H1 (cell line): ENCODE measurements at regions not wholly inside any gene's neighbourhood (a gene's known extent, or its start where the extent isn't known, plus 50 kb on each side); places are given as distances from the start of the nearest gene placed in this dataset.

Experiments
- CTCF ChIA-PET: fragments of 300-600 bp; sonication (Branson Sonifier 250); formaldehyde crosslinking; loops from one replicate; lab custom pipeline; 2021; ENCODE audit not compliant: partially characterized antibody; lab: Charles Lee
- POLR2A ChIA-PET: fragments of 300-600 bp; sonication (Branson Sonifier 250); formaldehyde crosslinking; loops from one replicate; lab custom pipeline; 2021; ENCODE audit warnings: inconsistent platforms; ENCODE audit not compliant: partially characterized antibody; lab: Charles Lee
- DNase-seq, 2 experiments: peaks; one replicate each; pipeline versions ENCODE4 v3.0.0 to v3.0.0-alpha.2; 2010 to 2022; ENCODE audit warnings: low spot score in 2 of 2, low read depth in 1 of 2, mixed read lengths in 1 of 2
- FAIRE-seq: peaks from 2 replicates; lab custom pipeline; 2011; peaks lifted over from hg19 to GRCh38; lab: Jason Lieb, UNC
- H2AFZ ChIP-seq: 2 replicates; pipeline ENCODE4 v1.8.1; 2012; ENCODE audit warnings: low read length, inconsistent platforms
- H2AK5ac ChIP-seq: 2 replicates; pipeline ENCODE4 v1.6.1; 2013; ENCODE audit warnings: low read depth, low read length
- H2BK120ac ChIP-seq: replicated peaks from 2 replicates; pipeline ENCODE3; 2013; ENCODE audit warnings: low read depth, low read length, inconsistent platforms
- H2BK12ac ChIP-seq: 2 replicates; pipeline ENCODE4 v1.6.1; 2013; ENCODE audit warnings: low read depth, low read length
- H2BK15ac ChIP-seq: 2 replicates; pipeline ENCODE4 v1.6.1; 2013; ENCODE audit warnings: low read length
- H2BK20ac ChIP-seq: 2 replicates; pipeline ENCODE4 v1.6.1; 2013; ENCODE audit warnings: low read length
- H2BK5ac ChIP-seq: 2 replicates; pipeline ENCODE4 v1.6.1; 2013; ENCODE audit warnings: low read depth, low read length
- H3K14ac ChIP-seq: 2 replicates; pipeline ENCODE4 v1.6.1; 2013; ENCODE audit warnings: inconsistent platforms; ENCODE audit not compliant: insufficient read length
- H3K18ac ChIP-seq: 2 replicates; pipeline ENCODE4 v1.6.1; 2013; ENCODE audit warnings: low read length; ENCODE audit errors: extremely low read depth
- H3K23ac ChIP-seq: 2 replicates; pipeline ENCODE4 v1.6.1; 2013; ENCODE audit warnings: inconsistent platforms; ENCODE audit not compliant: insufficient read length
- H3K23me2 ChIP-seq: 2 replicates; pipeline ENCODE4 v1.6.1; 2013; ENCODE audit warnings: low read depth, low read length
- H3K27ac ChIP-seq: 2 replicates; pipeline ENCODE4 v1.6.1; 2011; ENCODE audit warnings: low read depth, low read length, inconsistent platforms
- H3K27me3 ChIP-seq, 4 experiments: replicated peaks in 1 of 4; 1 replicate in 1 of 4; 2 replicates in 3 of 4; pipeline versions ENCODE4 v1.6.1 to v1.8.1; 2011 to 2013; ENCODE audit warnings: low read length in 3 of 4, mild to moderate bottlenecking in 3 of 4, inconsistent platforms in 2 of 4, mixed read lengths in 2 of 4, moderate library complexity in 1 of 4; ENCODE audit not compliant: control insufficient read depth in 3 of 4, insufficient read depth in 3 of 4; ENCODE audit errors: extremely low read depth in 1 of 4
- H3K36me3 ChIP-seq, 4 experiments: 2 replicates each; pipeline versions ENCODE4 v1.6.1 to v1.8.1; 2011 to 2013; ENCODE audit warnings: mild to moderate bottlenecking in 4 of 4, low read length in 3 of 4, moderate library complexity in 2 of 4, control low read depth in 1 of 4, inconsistent platforms in 1 of 4; ENCODE audit not compliant: insufficient read depth in 4 of 4, control insufficient read depth in 2 of 4
- H3K4ac ChIP-seq: replicated peaks from 2 replicates; pipeline ENCODE3; 2013; ENCODE audit warnings: low read length, low read depth, mixed read lengths, inconsistent platforms; ENCODE audit not compliant: insufficient read length
- H3K4me1 ChIP-seq, 4 experiments: replicated peaks in 1 of 4; 1 replicate in 1 of 4; 2 replicates in 3 of 4; pipeline versions ENCODE4 v1.6.1 to v1.8.1; 2011 to 2013; ENCODE audit warnings: low read length in 3 of 4, inconsistent platforms in 2 of 4, mixed read lengths in 1 of 4; ENCODE audit not compliant: insufficient read depth in 4 of 4, control insufficient read depth in 3 of 4
- H3K4me2 ChIP-seq, 2 experiments: 2 replicates each; pipeline versions ENCODE4 v1.6.1 to v1.8.1; 2011 to 2013; ENCODE audit warnings: low read depth in 2 of 2, low read length in 2 of 2, control low read depth in 1 of 2, inconsistent platforms in 1 of 2, mild to moderate bottlenecking in 1 of 2; ENCODE audit not compliant: insufficient read depth in 1 of 2
- H3K4me3 ChIP-seq, 4 experiments: fragments of 200-600, 300-600 bp in 1 of 4; sonication (generic), shearing (Covaris generic), sonication (Bioruptor Twin) in 1 of 4; 2 replicates each; pipeline versions ENCODE4 v1.5.1 to v1.8.1; 2011 to 2016; ENCODE audit warnings: low read length in 4 of 4, low read depth in 3 of 4, control low read depth in 2 of 4, inconsistent platforms in 2 of 4, mild to moderate bottlenecking in 2 of 4, mixed read lengths in 1 of 4, moderate library complexity in 1 of 4; ENCODE audit not compliant: insufficient read depth in 2 of 4; ENCODE audit errors: extremely low read depth in 1 of 4
- H3K56ac ChIP-seq: replicated peaks from 2 replicates; pipeline ENCODE3; 2013; ENCODE audit warnings: low read depth, mild to moderate bottlenecking, mixed read lengths, low read length, inconsistent platforms; ENCODE audit not compliant: insufficient read length
- H3K79me1 ChIP-seq: 2 replicates; pipeline ENCODE4 v1.6.1; 2013; ENCODE audit warnings: low read depth, low read length, control low read depth
- H3K79me2 ChIP-seq, 2 experiments: 2 replicates each; pipeline versions ENCODE4 v1.6.1 to v1.8.1; 2012 to 2013; ENCODE audit warnings: low read length in 2 of 2, mild to moderate bottlenecking in 2 of 2, inconsistent platforms in 1 of 2; ENCODE audit not compliant: insufficient read depth in 2 of 2, control insufficient read depth in 1 of 2
- H3K9ac ChIP-seq, 4 experiments: replicated peaks in 1 of 4; 1 replicate in 1 of 4; 2 replicates in 3 of 4; pipeline versions ENCODE4 v1.6.1 to v1.8.1; 2011 to 2013; ENCODE audit warnings: low read depth in 3 of 4, low read length in 3 of 4, control low read depth in 2 of 4, mild to moderate bottlenecking in 2 of 4, moderate library complexity in 2 of 4, inconsistent platforms in 1 of 4; ENCODE audit errors: extremely low read depth in 1 of 4
- H3K9me3 ChIP-seq, 2 experiments: 2 replicates each; pipeline versions ENCODE4 v1.6.1 to v1.8.1; 2012 to 2013; ENCODE audit warnings: mild to moderate bottlenecking in 2 of 2, moderate library complexity in 2 of 2, control low read depth in 1 of 2, inconsistent platforms in 1 of 2, low read depth in 1 of 2, low read length in 1 of 2, mixed read lengths in 1 of 2; ENCODE audit not compliant: insufficient read depth in 2 of 2
- H4K20me1 ChIP-seq, 2 experiments: replicated peaks in 1 of 2; 2 replicates each; pipeline versions ENCODE3 to v1.8.1; 2011 to 2013; ENCODE audit warnings: inconsistent platforms in 2 of 2, low read length in 2 of 2, mild to moderate bottlenecking in 1 of 2; ENCODE audit not compliant: insufficient read depth in 2 of 2, control insufficient read depth in 1 of 2
- H4K5ac ChIP-seq: 2 replicates; pipeline ENCODE4 v1.6.1; 2013; ENCODE audit warnings: low read length, low read depth, mixed read lengths, inconsistent platforms; ENCODE audit not compliant: insufficient read length
- H4K8ac ChIP-seq: 2 replicates; pipeline ENCODE4 v1.8.0; 2013; ENCODE audit warnings: mild to moderate bottlenecking, moderate library complexity, low read length, inconsistent platforms; ENCODE audit not compliant: insufficient read depth; ENCODE audit errors: extremely low read depth
- H4K91ac ChIP-seq: replicated peaks from 2 replicates; pipeline ENCODE3; 2013; ENCODE audit warnings: low read length, mixed read lengths, inconsistent platforms; ENCODE audit not compliant: insufficient read length
- CHD1 ChIP-seq: IDR thresholded peaks from 2 replicates; pipeline ENCODE4 v1.6.1; 2012; ENCODE audit warnings: low read depth, low read length, improper control_type of control experiment
- CREB1 ChIP-seq: IDR thresholded peaks from 2 replicates; pipeline ENCODE4 v1.6.1; 2012; ENCODE audit warnings: inconsistent platforms
- CTCF ChIP-seq, 3 experiments: IDR thresholded peaks; 1 replicate in 2 of 3; 2 replicates in 1 of 3; pipeline versions ENCODE4 v1.5.1 to v1.6.1; 2011; ENCODE audit warnings: low read length in 3 of 3, mild to moderate bottlenecking in 3 of 3, inconsistent platforms in 2 of 3, low read depth in 1 of 3, moderate library complexity in 1 of 3; ENCODE audit not compliant: insufficient read depth in 1 of 3; ENCODE audit errors: control extremely low read depth in 1 of 3
- EP300 ChIP-seq, 2 experiments: IDR thresholded peaks; 1 replicate in 1 of 2; 2 replicates in 1 of 2; pipeline ENCODE4 v1.6.1; 2011 to 2012; ENCODE audit warnings: low read depth in 2 of 2, low read length in 2 of 2, mild to moderate bottlenecking in 2 of 2, borderline replicate concordance in 1 of 2, inconsistent platforms in 1 of 2, moderate library complexity in 1 of 2
- KDM1A ChIP-seq: fragments of 200-600, 300-600 bp; sonication (generic); IDR thresholded peaks from 2 replicates; pipeline ENCODE4 v1.7.1; 2016; ENCODE audit warnings: mild to moderate bottlenecking, low read length, borderline replicate concordance
- POLR2A ChIP-seq, 2 experiments: IDR thresholded peaks; 1 replicate in 1 of 2; 2 replicates in 1 of 2; pipeline ENCODE4 v1.6.1; 2011; ENCODE audit warnings: low read depth in 2 of 2, low read length in 2 of 2, mild to moderate bottlenecking in 2 of 2; ENCODE audit errors: control extremely low read depth in 1 of 2
- RAD21 ChIP-seq, 2 experiments: IDR thresholded peaks in 1 of 2; conservative IDR thresholded peaks in 1 of 2; 2 replicates each; pipeline ENCODE4 v1.6.1; 2011; ENCODE audit warnings: low read depth in 2 of 2, low read length in 2 of 2, improper control_type of control experiment in 1 of 2, inconsistent platforms in 1 of 2, mild to moderate bottlenecking in 1 of 2, moderate library complexity in 1 of 2
- RBBP5 ChIP-seq: IDR thresholded peaks from 2 replicates; pipeline ENCODE4 v1.7.1; 2012; ENCODE audit warnings: low read depth, mild to moderate bottlenecking, inconsistent platforms, low read length, moderate library complexity, borderline replicate concordance
- ZNF274 ChIP-seq: IDR thresholded peaks from 2 replicates; pipeline ENCODE4 v1.7.0; 2012; ENCODE audit warnings: low read length, borderline replicate concordance; ENCODE audit errors: extremely low read depth
- WGBS, 2 experiments: shearing (Covaris generic) in 1 of 2; methylation state at CpG; one replicate each; pipeline versions ENCODE4 v1.1.6 to v1.1.7; 2013 to 2015; ENCODE audit warnings: low lambda C conversion rate in 2 of 2, mixed read lengths in 2 of 2, inconsistent platforms in 1 of 2, low coverage in 1 of 2, missing lambda C conversion rate in 1 of 2; ENCODE audit not compliant: insufficient replicate concordance in 2 of 2, insufficient coverage in 1 of 2, insufficient read length in 1 of 2; ENCODE audit errors: extremely low coverage in 1 of 2, missing lambda C conversion rate in 1 of 2; 5-methylcytosine and 5-hydroxymethylcytosine counted together
- TF ChIP-seq, protein P1 (sequence below): IDR thresholded peaks from 2 replicates; pipeline ENCODE4 v1.6.1; 2012; ENCODE audit warnings: low read length, inconsistent platforms

- Histone ChIP-seq H3K36me3 (no peaks in the 10 kb centered on the region), H3K27ac (no peak overlapping the region), H3K27me3 (no peaks in the 10 kb centered on the region), H3K23ac (no peak overlapping the region), H3K56ac (no peak overlapping the region), H2BK5ac (no peak overlapping the region), H3K18ac (no peak overlapping the region), H4K20me1 (no peaks in the 10 kb centered on the region), H3K4me2 (no peak overlapping the region), H3K4ac (no peak overlapping the region), H3K23me2 (no peaks in the 10 kb centered on the region), H2BK12ac (no peak overlapping the region), H3K9me3 (peaks cover 5 to 7% of the 10 kb centered on the region in 2 experiments; a peak in 1 of 4 replicates), H3K4me3 (no peak overlapping the region), H2BK20ac (no peak overlapping the region), H2AK5ac (no peak overlapping the region), H3K14ac (no peak overlapping the region), H3K9ac (no peak overlapping the region), H3K79me2 (no peaks in the 10 kb centered on the region), H2BK120ac (no peak overlapping the region), H2AFZ (no peak overlapping the region), H2BK15ac (no peak overlapping the region), H4K91ac (no peak overlapping the region), H3K79me1 (no peaks in the 10 kb centered on the region), H3K4me1 (peaks cover 0 to 3% (median 0%) of the 10 kb centered on the region in 4 experiments; a peak in 1 of 7 replicates), H4K8ac (no peak overlapping the region), H4K5ac (no peak overlapping the region)
- ChIA-PET CTCF (interaction anchor here (0.6 to 1.5 kb wide), 3 partner anchors 8 to 372 kb away, joined by 4 read pairs; no protein-coding TSS in a partner anchor), POLR2A (no interaction called here)
- WGBS, 2 experiments = 83% methylated on average over 3 of the region's 3 CpGs; no CpG with 5 or more reads in 1 of the 2 experiments
- DNase-seq (no peak), FAIRE-seq (no peak)
- TF ChIP-seq EP300 (IDR thresholded peaks at IDR 0.05; ENCODE audit: borderline replicate concordance in 1 of 2, low read depth in 2 of 2, low read length in 2 of 2) = no peak
- TF ChIP-seq ZNF274 = no peak
- no peak for TF ChIP-seq POLR2A (IDR thresholded peaks at IDR 0.05; ENCODE audit: control extremely low read depth in 1 of 2, low read depth in 2 of 2, low read length in 2 of 2)
- TF ChIP-seq CREB1 = no peak
- TF ChIP-seq CHD1 = no peak
- TF ChIP-seq, protein P1, sequence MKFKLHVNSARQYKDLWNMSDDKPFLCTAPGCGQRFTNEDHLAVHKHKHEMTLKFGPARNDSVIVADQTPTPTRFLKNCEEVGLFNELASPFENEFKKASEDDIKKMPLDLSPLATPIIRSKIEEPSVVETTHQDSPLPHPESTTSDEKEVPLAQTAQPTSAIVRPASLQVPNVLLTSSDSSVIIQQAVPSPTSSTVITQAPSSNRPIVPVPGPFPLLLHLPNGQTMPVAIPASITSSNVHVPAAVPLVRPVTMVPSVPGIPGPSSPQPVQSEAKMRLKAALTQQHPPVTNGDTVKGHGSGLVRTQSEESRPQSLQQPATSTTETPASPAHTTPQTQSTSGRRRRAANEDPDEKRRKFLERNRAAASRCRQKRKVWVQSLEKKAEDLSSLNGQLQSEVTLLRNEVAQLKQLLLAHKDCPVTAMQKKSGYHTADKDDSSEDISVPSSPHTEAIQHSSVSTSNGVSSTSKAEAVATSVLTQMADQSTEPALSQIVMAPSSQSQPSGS = no peak
- TF ChIP-seq CTCF (IDR thresholded peaks at IDR 0.05; ENCODE audit: control extremely low read depth in 1 of 3, insufficient read depth in 1 of 3, low read depth in 1 of 3, low read length in 3 of 3) = no peak
- no peak for TF ChIP-seq RBBP5
- no peak for TF ChIP-seq KDM1A
- no peak for TF ChIP-seq RAD21 (IDR thresholded peaks at IDR 0.05 in 1 of 2, conservative IDR thresholded peaks at IDR 0.05 in 1 of 2; ENCODE audit: low read depth in 2 of 2, low read length in 2 of 2)
Measured at GRCh38 chr2:17289669-17290068, 228.6 kb downstream of the RAD51AP2 start.
